HepG2 (cell line): ENCODE measurements at regions not wholly inside any gene's neighbourhood (a gene's known extent, or its start where the extent isn't known, plus 50 kb on each side); places are given as distances from the start of the nearest gene placed in this dataset.

Experiments used
- ATAC-seq: fragments of 200-7000 bp; cut with Tn5 transposase; 3 replicates; pipeline ENCODE4 v1.9.1; 2020; ENCODE audit warnings: mild to moderate bottlenecking, moderate library complexity
- BruUV-seq: library from RNA; stranded (reverse); fragments of 400-500 nt; replicated peaks from 2 replicates; lab custom pipeline; 2021; lab: Mats Ljungman, UMichigan
- CTCF ChIA-PET: fragments of 300-600 bp; formaldehyde crosslinking; extraction: SDS; loops from one replicate; lab custom pipeline; 2021; ENCODE audit warnings: low total read pairs, inconsistent platforms, low intra/inter-chr PET ratio; lab: Yijun Ruan, JAX
- POLR2A ChIA-PET: fragments of 350-600 bp; sonication (Branson Sonifier 250); formaldehyde crosslinking; loops from one replicate; lab custom pipeline; 2020; ENCODE audit warnings: antibody characterized with exemption, inconsistent platforms; lab: Yijun Ruan, JAX
- DNase-seq: peaks from one replicate; pipeline ENCODE4 v3.0.0-alpha.2; 2015; ENCODE audit warnings: low spot score
- FAIRE-seq: peaks from 3 replicates; lab custom pipeline; 2011; peaks lifted over from hg19 to GRCh38; lab: Jason Lieb, UNC
- H2AFZ ChIP-seq: one replicate; pipeline ENCODE4 v1.6.1; 2011; ENCODE audit warnings: low read length, inconsistent platforms
- H3K27ac ChIP-seq: fragments of 300-600 bp; 3 replicates; pipeline ENCODE4 v1.8.0; 2011; ENCODE audit warnings: mixed run types, mild to moderate bottlenecking, mixed read lengths, low read length, inconsistent platforms; ENCODE audit not compliant: insufficient read depth; ENCODE audit errors: extremely low read length
- H3K27me3 ChIP-seq, 2 experiments: fragments of 200-600 bp in 1 of 2; 2 replicates in 1 of 2; 3 replicates in 1 of 2; pipeline versions ENCODE4 v1.6.0 to v1.8.0; 2011; ENCODE audit warnings: low read length in 2 of 2, mild to moderate bottlenecking in 2 of 2, moderate library complexity in 2 of 2, inconsistent platforms in 1 of 2; ENCODE audit not compliant: insufficient read depth in 2 of 2, control insufficient read depth in 1 of 2
- H3K36me3 ChIP-seq, 2 experiments: fragments of 200-600 bp in 1 of 2; replicated peaks in 1 of 2; 2 replicates in 1 of 2; 3 replicates in 1 of 2; pipeline versions ENCODE4 v1.5.1 to v1.8.0; 2011; ENCODE audit warnings: low read length in 2 of 2, inconsistent platforms in 1 of 2; ENCODE audit not compliant: insufficient read depth in 2 of 2, control insufficient read depth in 1 of 2
- H3K4me1 ChIP-seq: 2 replicates; pipeline ENCODE4 v1.5.1; 2012; ENCODE audit warnings: low read length, inconsistent platforms; ENCODE audit not compliant: insufficient read depth
- H3K4me2 ChIP-seq: 2 replicates; pipeline ENCODE4 v1.6.0; 2011; ENCODE audit warnings: low read depth, low read length, inconsistent platforms
- H3K4me3 ChIP-seq, 3 experiments: fragments of 200-600 bp in 1 of 3; sonication (generic), shearing (Covaris generic) in 1 of 3; replicated peaks in 1 of 3; 2 replicates each; pipeline ENCODE4 v1.5.1; 2011 to 2016; ENCODE audit warnings: low read length in 3 of 3, inconsistent platforms in 2 of 3, low read depth in 2 of 3, mild to moderate bottlenecking in 2 of 3, control low read depth in 1 of 3, mixed read lengths in 1 of 3; ENCODE audit not compliant: insufficient read depth in 1 of 3
- H3K79me2 ChIP-seq: one replicate; pipeline ENCODE4 v1.6.1; 2011; ENCODE audit warnings: low read length, inconsistent platforms; ENCODE audit not compliant: insufficient read depth
- H3K9ac ChIP-seq: 2 replicates; pipeline ENCODE4 v1.6.0; 2011; ENCODE audit warnings: mild to moderate bottlenecking, low read depth, low read length, inconsistent platforms; ENCODE audit not compliant: insufficient read depth
- H3K9me3 ChIP-seq: 2 replicates; pipeline ENCODE4 v1.5.1; 2012; ENCODE audit warnings: mild to moderate bottlenecking, low read length
- H4K20me1 ChIP-seq: 2 replicates; pipeline ENCODE4 v1.6.0; 2011; ENCODE audit warnings: inconsistent platforms, mild to moderate bottlenecking, low read length, moderate library complexity; ENCODE audit not compliant: insufficient read depth
- GLMP ChIP-seq: sonication (generic); formaldehyde crosslinking; IDR thresholded peaks from 2 replicates; pipeline ENCODE4 v1.9.0; 2021; ENCODE audit warnings: missing genetic modification reagents, mild to moderate bottlenecking, borderline replicate concordance
- JUN ChIP-seq: sonication (generic); formaldehyde crosslinking; IDR thresholded peaks from 2 replicates; pipeline ENCODE4 v1.4.0; 2020; ENCODE audit warnings: mild to moderate bottlenecking, missing genetic modification reagents
- MTA3 ChIP-seq: sonication (generic); formaldehyde crosslinking; IDR thresholded peaks from 2 replicates; pipeline ENCODE4 v1.4.0; 2020; ENCODE audit warnings: missing genetic modification reagents
- RERE ChIP-seq: IDR thresholded peaks from 2 replicates; pipeline ENCODE4 v1.6.1; 2016; ENCODE audit warnings: low read depth, missing genetic modification reagents, missing compliant biosample characterization
- RXRB ChIP-seq: IDR thresholded peaks from 2 replicates; pipeline ENCODE4 v1.6.1; 2016; ENCODE audit warnings: borderline replicate concordance, missing genetic modification reagents, missing compliant biosample characterization
- SIX1 ChIP-seq: sonication (generic); formaldehyde crosslinking; IDR thresholded peaks from 2 replicates; pipeline ENCODE4 v1.4.0; 2020; ENCODE audit warnings: missing genetic modification reagents, borderline replicate concordance
- TAF15 ChIP-seq: fragments of 200-400 bp; formaldehyde crosslinking; IDR thresholded peaks from one replicate; pipeline ENCODE4 v1.6.1; 2018; ENCODE audit warnings: mild to moderate bottlenecking, low read depth, low read length; ENCODE audit not compliant: poor library complexity, severe bottlenecking
- TBP ChIP-seq: sonication (generic); formaldehyde crosslinking; IDR thresholded peaks from 2 replicates; pipeline ENCODE4 v1.5.0; 2020; ENCODE audit warnings: missing genetic modification reagents
- TEAD3 ChIP-seq: optimal IDR thresholded peaks from 2 replicates; pipeline ENCODE3; 2016; ENCODE audit warnings: borderline replicate concordance
- THAP11 ChIP-seq: IDR thresholded peaks from 2 replicates; pipeline ENCODE4 v1.6.1; 2016; ENCODE audit warnings: missing biosample characterization, missing genetic modification reagents
- ZFP91 ChIP-seq: sonication (generic); formaldehyde crosslinking; IDR thresholded peaks from 2 replicates; pipeline ENCODE4 v1.9.0; 2022; ENCODE audit warnings: missing genetic modification reagents, mild to moderate bottlenecking, borderline replicate concordance
- ZFYVE20 ChIP-seq: sonication (generic); formaldehyde crosslinking; IDR thresholded peaks from 2 replicates; pipeline ENCODE4 v1.8.0; 2023; ENCODE audit warnings: low read depth, mild to moderate bottlenecking, moderate library complexity, missing genetic modification reagents, borderline replicate concordance
- ZNF512 ChIP-seq: sonication (generic); formaldehyde crosslinking; IDR thresholded peaks from 2 replicates; pipeline ENCODE4 v1.4.0; 2020; ENCODE audit warnings: mild to moderate bottlenecking, missing genetic modification reagents
- ZNF790 ChIP-seq: sonication (generic); formaldehyde crosslinking; IDR thresholded peaks from 2 replicates; pipeline ENCODE4 v1.8.0; 2022; ENCODE audit warnings: missing genetic modification reagents, mild to moderate bottlenecking, borderline replicate concordance
- WGBS: methylation state at CpG from one replicate; pipeline ENCODE4 v1.1.6; 2017; ENCODE audit warnings: low lambda C conversion rate; 5-methylcytosine and 5-hydroxymethylcytosine counted together
- in situ Hi-C: cut with HindIII; loops from 2 replicates; pipeline ENCODE4 v1.10.0; 2017; ENCODE audit warnings: low pct_unique_long_range_greater_than_20kb; ENCODE audit not compliant: extremely low pct_ligation_motif_present
- intact Hi-C: fragments of 100-400 bp; cut with micrococcal nuclease; formaldehyde crosslinking; loops from one replicate; pipeline ENCODE4 v1.10.0; 2022; ENCODE audit not compliant: unreplicated experiment

GRCh38 chr5:3526551-3527185, 69.0 kb upstream of the IRX1 start:
- Histone ChIP-seq H3K79me2 (no peaks in the 10 kb centered on the region), H3K27me3 (no peaks in the 10 kb centered on the region; a peak in 1 of 5 replicates), H2AFZ (no peak overlapping the region), H3K4me2 (no peak overlapping the region), H3K9ac (no peak overlapping the region), H3K4me1 (no peaks in the 10 kb centered on the region), H3K27ac (no peak overlapping the region), H3K4me3 (no peak overlapping the region), H3K9me3 (0 out of 2 replicates have a peak, but pooled peaks cover 10% of the 10 kb centered on the region), H4K20me1 (no peaks in the 10 kb centered on the region), H3K36me3 (no peaks in the 10 kb centered on the region)
- no peak for FAIRE-seq
- DNase-seq = no peak
- WGBS = 0% methylated on average over 4 of the region's 4 CpGs
- BruUV-seq = no TSS peak
- intact Hi-C loops = no loop called here
- ATAC-seq = no peak
- CTCF ChIA-PET = no interaction called here
- in situ Hi-C loops = no loop called here
- POLR2A ChIA-PET = no interaction called here
- no peak for TF ChIP-seq ZFYVE20
- TF ChIP-seq RXRB = no peak
- TF ChIP-seq TEAD3 (CRISPR knock-in tag) = no peak
- no peak for TF ChIP-seq ZNF790 (CRISPR knock-in tag)
- no peak for TF ChIP-seq JUN (CRISPR knock-in tag)
- no peak for TF ChIP-seq GLMP
- TF ChIP-seq MTA3 = no peak
- no peak for TF ChIP-seq SIX1 (CRISPR knock-in tag)
- no peak for TF ChIP-seq RERE (CRISPR knock-in tag)
- no peak for TF ChIP-seq TBP
- TF ChIP-seq TAF15 = no peak
- no peak for TF ChIP-seq ZNF512 (CRISPR knock-in tag)
- TF ChIP-seq ZFP91 (CRISPR knock-in tag) = no peak
- TF ChIP-seq THAP11 (CRISPR knock-in tag) = no peak
